Left lung (tissue), 4 donors: ENCODE measurements at regions not wholly inside any gene's neighbourhood (a gene's known extent, or its start where the extent isn't known, plus 50 kb on each side); places are given as distances from the start of the nearest gene placed in this dataset.
"Not testable (repeated sequence)": the region's sequence is repeated elsewhere in the genome, so short reads cannot be mapped to it uniquely, and the experiment has no call there.

Experiments
- ATAC-seq: fragments of 200-7000 bp; cut with Tn5 transposase; one replicate; pipeline ENCODE4 v1.9.1; 2020; ENCODE audit warnings: moderate library complexity
- DNase-seq, 4 donors: peaks; one replicate each; pipeline ENCODE4 v3.0.0-alpha.2; 2013 to 2020
- H3K27ac ChIP-seq, 2 donors: fragments of 200-600 bp; sonication (generic) in 1 of 2; one replicate each; pipeline versions ENCODE4 v1.5.0 to v1.8.0; 2020 to 2021
- H3K27me3 ChIP-seq, 2 donors: fragments of 200-600 bp; sonication (generic) in 1 of 2; one replicate each; pipeline versions ENCODE4 v1.5.0 to v1.8.0; 2020 to 2021
- H3K36me3 ChIP-seq, 2 donors: fragments of 200-600 bp; sonication (generic) in 1 of 2; one replicate each; pipeline versions ENCODE4 v1.5.0 to v1.8.0; 2020 to 2021
- H3K4me1 ChIP-seq, 2 donors: fragments of 200-600 bp; one replicate each; pipeline ENCODE4 v1.8.0; 2021
- H3K4me3 ChIP-seq, 2 donors: fragments of 200-600 bp; sonication (generic) in 1 of 2; one replicate each; pipeline versions ENCODE4 v1.5.0 to v1.8.0; 2020 to 2021; ENCODE audit warnings: mild to moderate bottlenecking in 1 of 2
- H3K9me3 ChIP-seq, 2 donors: fragments of 200-600 bp; sonication (generic) in 1 of 2; one replicate each; pipeline versions ENCODE4 v1.5.0 to v1.8.0; 2020 to 2021
- intact Hi-C, 2 donors: fragments of 100-400 bp; cut with DNase I; formaldehyde crosslinking; loops; one replicate each; pipeline versions ENCODE4 v1.11.2 to v1.14.2; 2022
- donor health status: DM: no; HTN: yes; CAD: no.
- donor health status: DM: no; HTN: no; CAD: no.

GRCh38 chr2:111266556-111266955 is 145.8 kb downstream of the BCL2L11 start:
- DNase-seq, H3K27ac ChIP-seq, H3K4me1 ChIP-seq: not testable (repeated sequence)

GRCh38 chr2:111267038-111267437 is 146.3 kb downstream of the BCL2L11 start:
- H3K4me3 ChIP-seq: not testable (repeated sequence)

More at GRCh38 chr2:111266556-111266955, 145.8 kb downstream of the BCL2L11 start:
- H3K9me3 ChIP-seq, intact Hi-C loops, ATAC-seq, H3K27me3 ChIP-seq, H3K4me3 ChIP-seq, H3K36me3 ChIP-seq: not testable (repeated sequence)

GRCh38 chr2:111269761-111270323 is 149.1 kb downstream of the BCL2L11 start:
- ATAC-seq, H3K27ac ChIP-seq, intact Hi-C loops: not testable (repeated sequence)

More at GRCh38 chr2:111267038-111267437, 146.3 kb downstream of the BCL2L11 start:
- H3K27me3 ChIP-seq, H3K9me3 ChIP-seq, H3K27ac ChIP-seq, H3K4me1 ChIP-seq, intact Hi-C loops, H3K36me3 ChIP-seq: not testable (repeated sequence)
- DNase-seq: peak; percentile 20 to 64 (median 46)
- ATAC-seq: peak; percentile 76

GRCh38 chr2:111270569-111270968 is 149.9 kb downstream of the BCL2L11 start:
- H3K27ac ChIP-seq, H3K4me1 ChIP-seq, H3K27me3 ChIP-seq, H3K4me3 ChIP-seq, ATAC-seq, DNase-seq, H3K36me3 ChIP-seq, intact Hi-C loops, H3K9me3 ChIP-seq: not testable (repeated sequence)

More at GRCh38 chr2:111269761-111270323, 149.1 kb downstream of the BCL2L11 start:
- H3K9me3 ChIP-seq, DNase-seq, H3K27me3 ChIP-seq, H3K36me3 ChIP-seq, H3K4me1 ChIP-seq, H3K4me3 ChIP-seq: not testable (repeated sequence)

GRCh38 chr2:111271647-111272304 is 151.1 kb downstream of the BCL2L11 start:
- ATAC-seq: not testable (repeated sequence)

GRCh38 chr2:111273007-111273406 is 152.3 kb downstream of the BCL2L11 start:
- H3K4me3 ChIP-seq, H3K27ac ChIP-seq, H3K27me3 ChIP-seq, DNase-seq, H3K36me3 ChIP-seq, intact Hi-C loops, H3K9me3 ChIP-seq, H3K4me1 ChIP-seq, ATAC-seq: not testable (repeated sequence)

More at GRCh38 chr2:111271647-111272304, 151.1 kb downstream of the BCL2L11 start:
- DNase-seq, H3K4me1 ChIP-seq, H3K27ac ChIP-seq, H3K36me3 ChIP-seq, H3K9me3 ChIP-seq, H3K27me3 ChIP-seq, H3K4me3 ChIP-seq, intact Hi-C loops: not testable (repeated sequence)

GRCh38 chr2:111275047-111275853 is 154.5 kb downstream of the BCL2L11 start:
- H3K27ac ChIP-seq, DNase-seq, H3K27me3 ChIP-seq, H3K4me1 ChIP-seq, H3K36me3 ChIP-seq, intact Hi-C loops, H3K9me3 ChIP-seq, H3K4me3 ChIP-seq: not testable (repeated sequence)
- peak; percentile 24 for ATAC-seq

GRCh38 chr2:111275854-111276171 is 155.1 kb downstream of the BCL2L11 start:
- H3K4me1 ChIP-seq, ATAC-seq, intact Hi-C loops, DNase-seq, H3K9me3 ChIP-seq, H3K27me3 ChIP-seq, H3K27ac ChIP-seq, H3K4me3 ChIP-seq, H3K36me3 ChIP-seq: not testable (repeated sequence)

- DNase-seq, H3K27ac ChIP-seq, H3K4me3 ChIP-seq, ATAC-seq, H3K36me3 ChIP-seq, H3K4me1 ChIP-seq, H3K9me3 ChIP-seq, H3K27me3 ChIP-seq, intact Hi-C loops: not testable (repeated sequence)
These were observed 157.4 kb downstream of the BCL2L11 start for GRCh38 chr2:111278133-111278532.

- H3K4me3 ChIP-seq, H3K27me3 ChIP-seq, H3K9me3 ChIP-seq, H3K36me3 ChIP-seq, DNase-seq, H3K27ac ChIP-seq, ATAC-seq, H3K4me1 ChIP-seq, intact Hi-C loops: not testable (repeated sequence)
These were observed 160.1 kb downstream of the BCL2L11 start for GRCh38 chr2:111280709-111281286.

- H3K9me3 ChIP-seq, intact Hi-C loops, H3K27ac ChIP-seq, H3K27me3 ChIP-seq, H3K36me3 ChIP-seq, DNase-seq, H3K4me1 ChIP-seq, H3K4me3 ChIP-seq, ATAC-seq: not testable (repeated sequence)
These were observed 161.4 kb downstream of the BCL2L11 start for GRCh38 chr2:111282162-111282561.

- H3K27me3 ChIP-seq, H3K27ac ChIP-seq, H3K4me1 ChIP-seq, H3K36me3 ChIP-seq, intact Hi-C loops, H3K4me3 ChIP-seq, H3K9me3 ChIP-seq: not testable (repeated sequence)
- ATAC-seq: peak; percentile 94
- DNase-seq: peak in 1 of 4 donors; percentile 61
These were observed 167.2 kb downstream of the BCL2L11 start for GRCh38 chr2:111287646-111288568.
